ENCODE measurements at regions not wholly inside any gene's neighbourhood (a gene's known extent, or its start where the extent isn't known, plus 50 kb on each side); places are given as distances from the start of the nearest gene placed in this dataset.
"Not testable (repeated sequence)": the region's sequence is repeated elsewhere in the genome, so short reads cannot be mapped to it uniquely, and the experiment has no call there.

DNA sequence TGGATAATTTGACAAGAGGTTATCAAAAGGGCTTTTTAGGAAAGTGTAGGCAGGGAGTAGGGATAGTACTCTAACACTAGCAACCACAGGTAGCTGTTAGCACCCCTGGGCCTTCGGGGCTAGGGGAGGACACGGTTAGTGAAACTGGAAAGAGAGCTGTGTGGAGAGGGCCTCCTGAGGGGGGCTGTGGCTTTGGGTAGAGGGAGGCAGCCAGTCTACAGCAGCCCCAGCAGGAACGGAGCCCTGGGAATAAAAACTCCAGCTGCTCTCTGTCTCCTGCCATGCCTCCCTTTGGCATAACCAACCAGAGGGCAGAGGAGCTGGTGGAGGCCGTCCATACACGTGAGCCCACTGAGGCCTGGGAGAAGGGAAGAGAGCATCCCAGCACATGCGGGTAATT lies 223.2 kb downstream of the FOXD2 start:
- ATAC-seq, result no peak
- Histone ChIP-seq H3K4me3 (no peak overlapping the region), H3K4me1 (peaks cover 0 to 11% (median 0%) of the 10 kb centered on the region in 9 donors), H3K36me3 (no peaks in the 10 kb centered on the region), H3K27ac (no peak overlapping the region), H3K9me3 (no peaks in the 10 kb centered on the region), H3K27me3 (peaks cover 0 to 23% (median 5%) of the 10 kb centered on the region in 7 donors)
- intact Hi-C loops (cut with DNase I), result no loop called here
- TF ChIP-seq, protein P1, sequence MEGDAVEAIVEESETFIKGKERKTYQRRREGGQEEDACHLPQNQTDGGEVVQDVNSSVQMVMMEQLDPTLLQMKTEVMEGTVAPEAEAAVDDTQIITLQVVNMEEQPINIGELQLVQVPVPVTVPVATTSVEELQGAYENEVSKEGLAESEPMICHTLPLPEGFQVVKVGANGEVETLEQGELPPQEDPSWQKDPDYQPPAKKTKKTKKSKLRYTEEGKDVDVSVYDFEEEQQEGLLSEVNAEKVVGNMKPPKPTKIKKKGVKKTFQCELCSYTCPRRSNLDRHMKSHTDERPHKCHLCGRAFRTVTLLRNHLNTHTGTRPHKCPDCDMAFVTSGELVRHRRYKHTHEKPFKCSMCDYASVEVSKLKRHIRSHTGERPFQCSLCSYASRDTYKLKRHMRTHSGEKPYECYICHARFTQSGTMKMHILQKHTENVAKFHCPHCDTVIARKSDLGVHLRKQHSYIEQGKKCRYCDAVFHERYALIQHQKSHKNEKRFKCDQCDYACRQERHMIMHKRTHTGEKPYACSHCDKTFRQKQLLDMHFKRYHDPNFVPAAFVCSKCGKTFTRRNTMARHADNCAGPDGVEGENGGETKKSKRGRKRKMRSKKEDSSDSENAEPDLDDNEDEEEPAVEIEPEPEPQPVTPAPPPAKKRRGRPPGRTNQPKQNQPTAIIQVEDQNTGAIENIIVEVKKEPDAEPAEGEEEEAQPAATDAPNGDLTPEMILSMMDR (IDR thresholded peaks at IDR 0.05), result no peak
- DNase-seq, result no peak
- 60 to 68% methylated on average over 6 of the region's 6 CpGs for WGBS, 2 donors

DNA sequence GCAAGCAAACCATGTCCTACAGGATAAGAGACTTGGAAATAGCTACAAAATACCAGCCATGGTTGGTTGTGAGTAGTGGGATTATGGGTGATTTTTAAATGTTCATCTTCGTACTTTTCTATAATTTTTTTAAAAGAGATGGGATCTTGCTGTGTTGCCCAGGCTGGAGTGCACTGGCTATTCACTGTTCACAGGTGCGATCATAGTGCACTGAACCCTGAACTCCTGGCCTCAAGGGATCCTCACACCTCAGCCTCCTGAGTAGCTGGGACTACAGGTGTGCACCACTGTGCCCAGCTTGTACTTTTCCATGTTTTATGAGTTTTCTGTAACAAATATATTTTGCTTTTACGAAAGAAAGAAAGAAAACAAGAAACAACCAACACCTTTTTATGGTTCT lies 224.2 kb downstream of the FOXD2 start:
- Histone ChIP-seq H3K27me3 (peaks cover 0 to 20% (median 5%) of the 10 kb centered on the region in 7 donors), H3K4me3 (no peak overlapping the region), H3K4me1 (peaks cover 0 to 2% (median 0%) of the 10 kb centered on the region in 9 donors), H3K9me3 (peaks cover 0 to under 1% (median 0%) of the 10 kb centered on the region in 11 donors), H3K36me3 (no peaks in the 10 kb centered on the region), H3K27ac (no peak overlapping the region)
- ATAC-seq (no peak), DNase-seq (no peak)
- TF ChIP-seq, protein P1 (IDR thresholded peaks at IDR 0.05), result no peak
- WGBS, 2 donors, result 91 to 97% methylated on average over 3 of the region's 3 CpGs
- intact Hi-C loops (cut with DNase I), result no loop called here

DNA sequence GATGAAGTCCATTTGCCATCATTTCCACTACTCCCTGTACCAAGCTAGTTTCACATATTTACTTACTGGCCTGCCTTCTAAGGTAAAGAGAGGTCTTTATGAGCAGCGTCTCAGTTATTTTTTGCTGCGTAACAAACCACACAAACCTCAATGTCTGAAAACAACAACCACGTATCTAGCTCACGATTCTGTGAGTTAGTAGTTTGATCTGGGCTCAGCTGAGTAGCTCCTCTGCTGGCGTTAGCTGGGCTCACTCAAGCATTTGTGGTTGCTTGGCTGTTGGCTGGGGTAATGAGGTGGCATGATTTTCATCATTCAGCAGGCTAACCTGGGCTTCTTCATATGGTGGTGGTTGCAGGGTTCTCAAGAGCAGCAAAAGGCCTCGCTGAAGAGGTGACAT lies 225.4 kb downstream of the FOXD2 start:
- no peak overlapping the region for H3K4me3 ChIP-seq
- no peak overlapping the region for H3K27ac ChIP-seq
- intact Hi-C loops (cut with DNase I), result no loop called here
- no peak for DNase-seq
- peaks cover 0 to 10% (median 0%) of the 10 kb centered on the region in 11 donors for H3K9me3 ChIP-seq
- no peak for ATAC-seq
- no peaks in the 10 kb centered on the region for H3K4me1 ChIP-seq
- TF ChIP-seq, protein P1 (IDR thresholded peaks at IDR 0.05), result no peak
- no peaks in the 10 kb centered on the region for H3K36me3 ChIP-seq
- peaks cover 0 to 12% (median 5%) of the 10 kb centered on the region in 7 donors for H3K27me3 ChIP-seq
- 87 to 90% methylated on average over 6 of the region's 6 CpGs for WGBS, 2 donors

DNA sequence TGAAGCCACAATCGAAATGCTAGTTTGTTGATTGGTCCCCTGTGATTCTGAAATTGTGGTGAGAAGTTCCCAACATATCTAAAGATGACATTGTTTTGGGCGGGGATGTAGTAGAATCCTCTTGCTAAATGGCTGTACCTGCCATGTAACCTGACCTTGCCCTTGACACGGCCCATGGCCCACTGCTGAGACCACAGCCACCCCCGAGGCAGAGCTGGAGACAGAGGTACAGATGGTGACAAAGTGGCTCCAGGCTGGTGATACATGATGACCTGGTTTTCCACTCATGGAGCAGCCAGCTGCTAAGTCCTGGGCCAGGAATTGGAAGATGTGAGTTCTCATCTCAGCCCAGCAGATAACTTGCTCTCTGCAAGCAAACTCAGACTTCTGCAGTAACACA lies 226.5 kb downstream of the FOXD2 start:
- no peaks in the 10 kb centered on the region for H3K4me1 ChIP-seq
- peaks cover 0 to 10% (median 0%) of the 10 kb centered on the region in 11 donors for H3K9me3 ChIP-seq
- H3K27me3 ChIP-seq, result peaks cover 0 to 9% (median 0%) of the 10 kb centered on the region in 7 donors
- DNase-seq, result no peak
- TF ChIP-seq, protein P1 (IDR thresholded peaks at IDR 0.05), result no peak
- H3K27ac ChIP-seq, result no peak overlapping the region
- 73 to 74% methylated on average over 4 of the region's 4 CpGs for WGBS, 2 donors
- ATAC-seq, result no peak
- intact Hi-C loops (cut with DNase I), result no loop called here
- H3K36me3 ChIP-seq, result no peaks in the 10 kb centered on the region
- H3K4me3 ChIP-seq, result no peak overlapping the region

DNA sequence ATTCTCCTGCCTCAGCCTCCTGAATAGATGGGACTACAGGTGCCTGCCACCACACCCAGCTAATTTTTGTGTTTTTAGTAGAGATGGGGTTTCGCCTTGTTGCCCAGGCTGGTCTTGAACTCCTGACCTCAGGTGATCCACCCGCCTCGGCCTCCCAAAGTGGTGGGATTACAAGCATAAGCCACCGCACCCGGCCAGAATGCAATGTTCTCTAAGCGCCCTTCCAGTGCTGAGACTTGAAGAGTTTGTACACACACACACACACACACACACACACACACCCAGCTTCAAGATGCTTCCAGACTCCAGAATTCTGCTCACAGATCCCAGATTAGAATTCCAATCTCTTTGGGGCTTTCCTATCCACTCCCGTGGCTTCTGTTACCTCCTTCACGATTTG lies 227.1 kb downstream of the FOXD2 start:
- ATAC-seq; H3K4me1 ChIP-seq; DNase-seq; H3K36me3 ChIP-seq; H3K27me3 ChIP-seq; intact Hi-C loops (cut with DNase I); H3K27ac ChIP-seq; H3K4me3 ChIP-seq: not testable (repeated sequence)
- H3K9me3 ChIP-seq, result peaks cover 0 to 10% (median 0%) of the 10 kb centered on the region in 11 donors
- WGBS, 2 donors, result 86 to 87% methylated on average over 8 of the region's 8 CpGs

Measured in heart right ventricle (tissue), 16 donors.